NCI-H82 treated with DMSO at 0.1 percent for 48 hours (cell line): ENCODE measurements at regions not wholly inside any gene's neighbourhood (a gene's known extent, or its start where the extent isn't known, plus 50 kb on each side); places are given as distances from the start of the nearest gene placed in this dataset.
A peak's percentile ranks its signal among the peaks of the same experiment; 100 is the strongest.

ENCODE experiments used
- DNase-seq: peaks from one replicate; lab custom pipeline; 2025; ENCODE audit not compliant: unreplicated experiment; lab: John Stamatoyannopoulos, UW

DNA sequence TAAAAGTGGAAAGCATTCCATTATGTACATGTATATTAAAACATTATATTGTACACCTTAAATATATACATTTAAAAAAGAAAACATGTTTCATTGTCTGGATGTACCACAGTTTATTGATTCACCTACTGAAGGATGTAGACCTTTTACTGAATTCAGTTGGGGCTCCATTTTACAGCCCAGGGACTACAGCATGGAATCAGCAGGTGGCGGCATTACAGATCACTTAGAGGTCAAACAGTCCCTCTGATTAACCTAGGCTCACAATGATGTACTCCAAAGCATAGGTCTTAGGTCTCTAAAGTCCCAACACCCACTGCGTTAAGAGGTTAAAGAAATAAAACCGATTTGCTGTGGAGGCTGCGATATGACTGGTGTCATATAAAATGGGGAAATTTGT, 490.9 kb downstream of the SHISA9 start:
- DNase-seq = no peak

DNA sequence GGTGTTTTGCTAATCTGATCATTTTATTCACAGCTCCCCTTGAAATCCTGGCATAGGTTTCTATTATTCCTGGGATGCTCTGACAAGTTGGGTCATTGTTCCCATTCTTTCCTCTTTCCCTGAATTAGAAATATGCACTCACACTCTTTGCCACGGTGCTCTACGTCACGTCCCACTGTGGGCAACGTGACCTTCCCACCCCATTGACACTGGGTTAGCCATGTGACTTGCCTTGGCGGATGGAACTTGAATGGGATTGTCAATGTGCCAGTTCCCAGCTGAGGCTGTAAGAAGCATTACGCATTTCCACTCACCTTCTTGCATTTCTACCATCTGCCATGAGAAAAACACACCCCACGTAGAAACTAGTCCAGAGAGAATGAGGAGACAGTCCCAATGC, 492.4 kb downstream of the SHISA9 start:
- no peak for DNase-seq

DNA sequence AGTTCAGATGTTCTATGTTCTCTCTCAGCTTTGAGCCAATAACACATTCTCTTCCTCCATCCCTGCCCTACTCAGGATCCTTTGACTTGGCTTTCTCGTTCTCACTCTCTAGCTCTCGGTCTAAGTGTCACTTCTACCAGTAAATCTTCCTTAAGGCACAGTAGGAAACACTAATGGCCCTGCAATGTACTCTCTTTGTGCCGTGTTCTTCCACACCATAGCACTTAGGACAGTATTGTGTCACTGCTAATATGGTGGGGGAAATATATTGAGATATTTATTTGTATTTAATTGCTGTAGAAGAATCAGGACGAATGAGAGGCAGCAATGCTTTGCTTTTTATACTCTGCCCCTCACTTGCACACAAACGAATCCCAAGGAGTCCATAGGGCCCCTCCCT, 493.1 kb downstream of the SHISA9 start:
- no peak for DNase-seq

DNA sequence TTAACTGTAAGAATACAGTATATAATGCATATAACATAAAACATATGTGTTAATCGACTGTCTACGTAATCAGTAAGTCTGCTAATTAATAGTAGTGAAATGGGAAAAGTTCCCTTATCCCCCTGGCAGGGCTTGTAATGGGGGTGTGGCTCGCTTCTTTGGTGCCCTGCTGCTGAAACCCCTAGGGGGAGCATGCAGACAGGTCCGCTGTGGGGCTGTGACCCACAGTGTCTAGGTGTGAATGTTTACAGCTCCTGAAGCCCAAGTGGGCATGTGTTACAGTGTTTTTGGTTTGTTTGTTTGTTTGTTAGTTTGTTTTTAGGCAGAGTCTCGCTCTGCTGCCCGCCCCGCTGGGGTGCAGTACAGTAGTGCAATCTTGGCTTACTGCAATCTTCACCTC, 495.7 kb downstream of the SHISA9 start:
- no peak for DNase-seq

GRCh38 chr16:13401641-13402040, 500.2 kb downstream of the SHISA9 start:
- DNase-seq = no peak

DNA sequence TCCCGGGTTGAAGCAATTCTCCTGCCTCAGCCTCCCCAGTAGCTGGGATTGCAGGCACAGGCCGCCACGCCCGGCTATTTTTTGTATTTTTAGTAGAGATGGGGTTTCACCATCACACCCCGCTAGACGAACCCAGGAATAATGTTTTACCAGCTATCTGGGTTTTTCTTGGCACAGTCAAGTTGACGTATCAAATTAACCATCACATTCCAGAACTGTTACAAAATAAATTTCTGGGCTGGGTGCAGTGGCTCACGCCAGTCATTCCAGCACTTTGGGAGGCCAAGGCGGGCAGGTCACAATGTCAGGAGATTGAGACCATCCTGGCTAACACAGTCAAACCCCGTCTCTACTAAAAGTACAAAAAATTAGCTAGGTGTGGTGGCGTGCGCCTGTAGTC, 501.2 kb downstream of the SHISA9 start:
- no peak for DNase-seq

DNA sequence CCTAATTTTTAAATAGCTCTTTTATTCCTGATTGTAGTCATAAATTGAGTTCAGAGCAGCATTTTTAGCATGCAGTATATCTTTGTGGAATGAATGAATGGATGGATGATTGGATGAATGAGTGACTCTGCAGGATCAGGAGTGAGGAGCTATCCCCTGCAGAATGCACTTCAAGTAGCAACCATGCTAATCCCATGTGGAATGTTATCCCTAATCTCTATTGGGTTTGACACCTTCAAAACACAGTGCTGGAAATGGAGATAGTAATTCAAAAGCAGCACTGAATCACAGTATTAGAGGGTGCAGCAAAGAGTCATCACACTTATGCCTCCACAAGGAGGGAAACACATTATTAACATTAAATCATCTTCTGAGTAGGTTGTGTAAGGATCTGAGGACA, 501.9 kb downstream of the SHISA9 start:
- no peak for DNase-seq

DNA sequence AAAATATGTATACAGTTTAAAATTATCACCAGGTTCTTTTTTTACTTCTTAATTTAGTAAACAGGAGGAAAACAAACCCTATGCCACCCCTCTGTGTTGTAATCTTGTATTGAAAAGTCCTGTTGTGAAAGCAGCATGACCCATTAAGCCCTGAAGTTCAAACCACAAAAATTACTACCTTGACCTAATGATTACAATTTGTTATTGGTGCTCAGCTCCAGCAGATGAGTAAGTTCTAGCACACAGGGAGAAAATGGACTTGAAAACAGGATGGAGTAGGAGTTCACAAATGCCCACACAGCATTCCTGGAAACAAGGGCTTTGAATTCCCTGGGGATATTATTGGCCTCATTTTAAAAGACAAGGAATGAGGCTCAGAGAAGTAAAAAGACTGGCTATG, 505.8 kb upstream of the ERCC4 start:
- no peak for DNase-seq

DNA sequence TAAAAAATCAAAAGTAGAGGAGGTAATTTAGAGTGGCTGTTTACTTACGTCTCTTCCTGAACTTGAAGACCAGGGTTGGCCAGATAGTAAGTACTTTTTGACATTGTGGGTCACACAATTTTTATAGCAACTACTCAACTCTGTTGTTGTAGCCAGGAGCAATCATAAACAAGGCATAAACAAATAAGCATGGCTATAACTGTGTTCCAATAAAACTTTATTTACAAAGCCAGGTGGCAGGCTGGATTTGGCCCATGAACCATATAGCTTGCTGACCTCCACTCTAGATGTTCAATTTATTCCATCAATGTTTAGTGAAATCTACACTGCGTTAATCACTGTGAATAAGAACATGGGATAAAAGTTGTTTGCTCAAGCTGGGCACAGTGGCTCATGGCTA, 500.4 kb upstream of the ERCC4 start:
- no peak for DNase-seq

GRCh38 chr16:13421726-13422125, 498.2 kb upstream of the ERCC4 start:
- no peak for DNase-seq

DNA sequence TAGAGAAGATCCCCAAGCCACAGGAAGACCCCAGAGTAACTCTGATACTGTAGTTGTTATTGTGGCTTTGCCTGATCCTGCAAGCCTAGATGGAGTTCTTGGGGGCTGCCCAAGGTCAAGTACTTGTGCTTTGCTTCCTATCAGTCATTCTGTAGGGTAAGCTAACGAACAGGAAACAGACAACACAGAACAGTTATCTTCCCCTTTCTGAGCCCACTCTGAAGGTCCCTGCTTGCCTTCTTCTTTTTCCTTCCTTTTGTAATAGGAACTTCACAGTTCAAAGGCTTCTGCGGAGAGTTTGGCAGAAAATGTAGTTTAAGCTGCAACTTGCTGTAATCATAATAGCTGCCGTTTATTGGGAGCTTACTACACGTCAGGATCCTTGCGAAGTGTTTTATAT, 494.1 kb upstream of the ERCC4 start:
- DNase-seq = no peak

GRCh38 chr16:13426269-13426668, 493.7 kb upstream of the ERCC4 start:
- DNase-seq = no peak

DNA sequence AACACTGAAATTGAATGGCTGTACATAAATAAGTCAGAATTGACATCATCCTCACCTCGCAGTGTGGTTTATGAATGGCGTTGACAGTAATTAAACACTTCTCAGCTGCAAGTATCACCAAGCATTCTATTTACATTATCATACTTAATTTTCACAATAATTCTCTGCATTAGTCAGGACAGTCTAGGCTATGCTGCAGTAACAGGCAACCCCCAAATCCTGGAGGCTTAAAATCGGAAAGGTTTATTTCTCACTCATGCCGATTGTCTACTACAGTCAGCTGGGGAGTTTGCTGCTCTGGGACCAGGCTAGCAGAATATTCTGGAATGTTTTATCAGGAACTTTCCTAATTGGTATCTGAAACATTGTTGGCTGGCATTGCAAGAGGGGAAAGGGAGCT, 493.2 kb upstream of the ERCC4 start:
- no peak for DNase-seq

DNA sequence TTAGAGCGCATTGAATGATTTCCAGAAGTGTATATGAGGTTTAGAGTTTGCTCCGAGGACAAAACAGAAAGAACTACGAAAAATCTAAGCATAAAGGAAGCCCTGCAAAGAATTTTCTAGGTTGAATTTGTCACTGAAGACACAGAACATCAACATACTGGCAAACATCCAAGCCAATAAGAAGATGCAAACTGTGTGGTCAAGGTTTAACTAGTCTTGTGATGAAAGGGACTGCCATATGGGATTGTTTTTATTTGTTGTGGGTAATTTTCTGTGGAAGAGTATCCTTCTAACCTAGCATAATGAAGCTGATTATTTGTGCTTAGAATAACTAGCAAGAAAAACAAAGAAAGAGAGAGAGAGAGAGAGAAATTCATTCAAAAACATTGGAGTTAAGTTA, 492.0 kb upstream of the ERCC4 start:
- DNase-seq = no peak

DNA sequence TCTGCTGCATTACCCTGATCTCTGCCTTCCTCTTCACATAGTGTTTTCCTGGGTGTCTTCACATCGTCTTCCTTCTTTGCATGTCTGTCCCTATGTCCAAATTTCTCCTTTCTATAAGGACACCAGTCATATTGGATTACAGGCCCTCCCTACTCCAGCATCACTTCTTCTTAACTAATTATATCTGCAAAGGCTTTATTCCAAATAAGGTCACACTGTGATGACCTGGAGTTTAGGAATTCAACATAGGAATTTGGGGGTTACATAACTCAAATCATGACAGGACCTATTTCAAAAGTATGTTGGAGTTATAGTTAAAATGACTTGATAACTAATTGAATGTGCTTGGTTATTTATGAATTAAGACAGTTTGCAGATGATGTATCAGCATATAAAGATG, 490.5 kb upstream of the ERCC4 start:
- DNase-seq = no peak

DNA sequence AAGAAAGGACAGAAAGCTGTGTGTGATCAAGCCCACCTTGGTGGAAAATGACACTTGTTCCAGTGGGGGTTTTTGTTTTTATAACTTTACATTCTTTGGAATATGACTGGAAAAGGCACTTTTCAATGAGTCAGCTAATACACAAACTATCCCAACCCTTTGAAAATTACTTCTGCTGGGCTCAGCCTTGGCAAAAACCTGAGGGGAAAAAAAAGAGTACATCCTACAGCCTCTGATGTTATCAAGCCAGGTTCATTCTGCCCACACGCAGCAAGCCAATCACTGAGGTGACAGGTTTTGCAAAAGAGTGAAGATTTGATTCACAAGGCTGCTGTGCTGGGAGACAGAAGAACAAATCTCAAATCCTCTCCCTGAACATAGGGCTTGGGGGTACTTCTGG, 484.5 kb upstream of the ERCC4 start:
- no peak for DNase-seq

- DNase-seq = no peak
Observed at GRCh38 chr16:13435873-13436474, 484.0 kb upstream of the ERCC4 start.

GRCh38 chr16:13436641-13437412, 483.1 kb upstream of the ERCC4 start:
- no peak for DNase-seq

DNA sequence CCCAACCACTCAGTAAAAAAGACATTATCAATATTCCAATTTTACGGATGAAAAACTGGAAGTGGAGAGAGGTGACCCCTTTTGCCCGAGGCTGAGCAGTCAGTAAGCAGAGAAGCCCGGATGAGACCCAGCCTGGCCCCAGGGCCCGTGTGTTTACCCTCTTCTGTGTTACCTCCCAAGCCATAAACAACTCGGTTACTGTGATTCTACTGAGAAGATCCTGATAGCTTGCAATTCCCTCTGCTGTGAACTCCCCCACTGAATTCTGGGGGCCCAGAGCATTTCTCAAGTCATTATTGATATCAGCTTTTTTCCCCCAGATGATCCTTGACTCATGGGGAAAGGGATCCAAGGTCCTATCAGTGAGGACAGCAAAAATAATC, 482.6 kb upstream of the ERCC4 start:
- no peak for DNase-seq

- DNase-seq = no peak
Observed at GRCh38 chr16:13438064-13438463, 481.9 kb upstream of the ERCC4 start.

GRCh38 chr16:13439766-13440165, 480.2 kb upstream of the ERCC4 start:
- DNase-seq = peak; percentile 97

GRCh38 chr16:13441675-13442074, 478.3 kb upstream of the ERCC4 start:
- no peak for DNase-seq

GRCh38 chr16:13448346-13448745, 471.6 kb upstream of the ERCC4 start:
- no peak for DNase-seq
